GM23338 (cell line): ENCODE measurements at regions not wholly inside any gene's neighbourhood (a gene's known extent, or its start where the extent isn't known, plus 50 kb on each side); places are given as distances from the start of the nearest gene placed in this dataset.

Experiments
- ATAC-seq: fragments of 200-7000 bp; cut with Tn5 transposase; 3 replicates; pipeline ENCODE4 v1.9.1; 2020
- DNase-seq: peaks from one replicate; pipeline ENCODE4 v3.0.0-alpha.2; 2015; ENCODE audit warnings: low spot score
- H2AFZ ChIP-seq: fragments of 200-600 bp; sonication (generic); 2 replicates; pipeline ENCODE4 v1.8.0; 2016; ENCODE audit warnings: antibody characterized with exemption, mild to moderate bottlenecking, moderate library complexity
- H3F3A ChIP-seq: fragments of 200-600 bp; sonication (generic); replicated peaks from 2 replicates; pipeline ENCODE4 v1.8.0; 2017; ENCODE audit warnings: antibody characterized with exemption, mixed run types, low read depth
- H3K27ac ChIP-seq: fragments of 200-600 bp; sonication (generic); 2 replicates; pipeline ENCODE4 v1.6.1; 2016; ENCODE audit warnings: low read depth
- H3K27me3 ChIP-seq: fragments of 200-600 bp; sonication (generic); 2 replicates; pipeline ENCODE4 v1.8.0; 2016; ENCODE audit warnings: mild to moderate bottlenecking, mixed run types, moderate library complexity; ENCODE audit not compliant: insufficient read depth
- H3K36me3 ChIP-seq: fragments of 200-600 bp; sonication (generic); 2 replicates; pipeline ENCODE4 v1.8.0; 2016; ENCODE audit warnings: mild to moderate bottlenecking; ENCODE audit not compliant: insufficient read depth
- H3K4me1 ChIP-seq: fragments of 200-600 bp; sonication (generic); 2 replicates; pipeline ENCODE4 v1.8.0; 2016; ENCODE audit warnings: mild to moderate bottlenecking, moderate library complexity; ENCODE audit not compliant: insufficient read depth
- H3K4me2 ChIP-seq: fragments of 200-600 bp; sonication (generic); 2 replicates; pipeline ENCODE4 v1.7.1; 2017; ENCODE audit warnings: mixed run types
- H3K4me3 ChIP-seq: fragments of 200-600 bp; sonication (generic); 2 replicates; pipeline ENCODE4 v1.6.1; 2016; ENCODE audit warnings: mixed run types
- H3K79me2 ChIP-seq: fragments of 200-600 bp; sonication (generic); replicated peaks from 2 replicates; pipeline ENCODE4 v1.8.0; 2017; ENCODE audit warnings: mild to moderate bottlenecking; ENCODE audit not compliant: insufficient read depth
- H3K9me2 ChIP-seq: fragments of 200-600 bp; sonication (generic); 2 replicates; pipeline ENCODE4 v1.8.0; 2017; ENCODE audit not compliant: insufficient read depth
- H4K20me1 ChIP-seq: fragments of 200-600 bp; sonication (generic); replicated peaks from 2 replicates; pipeline ENCODE4 v1.8.0; 2017; ENCODE audit warnings: mild to moderate bottlenecking; ENCODE audit not compliant: insufficient read depth
- H3K27ac Mint-ChIP-seq: 2 replicates; pipeline ENCODE4 v1.8.0; 2020; ENCODE audit warnings: inconsistent platforms, mild to moderate bottlenecking, moderate library complexity, mixed read lengths
- H3K27me3 Mint-ChIP-seq: 3 replicates; pipeline ENCODE4 v1.8.0; 2022; ENCODE audit warnings: low read depth, mild to moderate bottlenecking, moderate library complexity, mixed read lengths, inconsistent platforms; ENCODE audit not compliant: insufficient read depth, poor library complexity
- H3K36me3 Mint-ChIP-seq: 3 replicates; pipeline ENCODE4 v1.8.0; 2021; ENCODE audit warnings: low read depth, mild to moderate bottlenecking, inconsistent platforms, moderate library complexity, mixed read lengths
- H3K4me1 Mint-ChIP-seq: 3 replicates; pipeline ENCODE4 v1.8.0; 2020; ENCODE audit warnings: mild to moderate bottlenecking, inconsistent platforms, mixed read lengths
- H3K4me3 Mint-ChIP-seq: 3 replicates; pipeline ENCODE4 v1.8.0; 2021; ENCODE audit warnings: moderate library complexity, mild to moderate bottlenecking, inconsistent platforms, mixed read lengths
- H3K9me3 Mint-ChIP-seq: 3 replicates; pipeline ENCODE4 v1.8.0; 2020; ENCODE audit warnings: moderate library complexity, mild to moderate bottlenecking, inconsistent platforms, mixed read lengths
- EZH2 ChIP-seq: fragments of 200-600 bp; sonication (generic); IDR thresholded peaks from one replicate; pipeline ENCODE4 v1.8.0; 2017; ENCODE audit warnings: antibody characterized with exemption, mild to moderate bottlenecking, low read depth; ENCODE audit not compliant: unreplicated experiment
- EZH2phosphoT487 ChIP-seq: fragments of 200-600 bp; sonication (generic); IDR thresholded peaks from one replicate; pipeline ENCODE4 v1.8.1; 2018; ENCODE audit warnings: antibody characterized with exemption; ENCODE audit not compliant: unreplicated experiment
- POLR2AphosphoS5 ChIP-seq: IDR thresholded peaks from 2 replicates; pipeline ENCODE4 v1.6.1; 2016; ENCODE audit warnings: antibody characterized with exemption, low read depth
- STAT1 ChIP-seq: IDR thresholded peaks from one replicate; pipeline ENCODE4 v1.6.1; 2016; ENCODE audit warnings: antibody characterized with exemption; ENCODE audit not compliant: unreplicated experiment
- ZNF462 ChIP-seq: fragments of 250-450 bp; sonication (Bioruptor Pico); IDR thresholded peaks from 2 replicates; pipeline ENCODE4 v1.5.0; 2020; ENCODE audit warnings: mild to moderate bottlenecking, moderate library complexity
- TF ChIP-seq, protein P1 (sequence below): IDR thresholded peaks from 2 replicates; pipeline ENCODE4 v1.6.1; 2016; ENCODE audit warnings: antibody characterized with exemption
- TF ChIP-seq, protein P2 (sequence below), 2 experiments: fragments of 200-600 bp in 1 of 2; sonication (generic) in 1 of 2; conservative IDR thresholded peaks; 2 replicates each; pipeline versions ENCODE4 v1.5.1 to v1.6.1; 2016 to 2017; ENCODE audit warnings: antibody characterized with exemption in 2 of 2, low read depth in 2 of 2, mild to moderate bottlenecking in 2 of 2, moderate library complexity in 1 of 2

GRCh38 chr16:86020971-86021370 is 122.0 kb downstream of the IRF8 start (continued):
- TF ChIP-seq ZNF462, result no peak
- no peak for TF ChIP-seq EZH2
- TF ChIP-seq, protein P1, sequence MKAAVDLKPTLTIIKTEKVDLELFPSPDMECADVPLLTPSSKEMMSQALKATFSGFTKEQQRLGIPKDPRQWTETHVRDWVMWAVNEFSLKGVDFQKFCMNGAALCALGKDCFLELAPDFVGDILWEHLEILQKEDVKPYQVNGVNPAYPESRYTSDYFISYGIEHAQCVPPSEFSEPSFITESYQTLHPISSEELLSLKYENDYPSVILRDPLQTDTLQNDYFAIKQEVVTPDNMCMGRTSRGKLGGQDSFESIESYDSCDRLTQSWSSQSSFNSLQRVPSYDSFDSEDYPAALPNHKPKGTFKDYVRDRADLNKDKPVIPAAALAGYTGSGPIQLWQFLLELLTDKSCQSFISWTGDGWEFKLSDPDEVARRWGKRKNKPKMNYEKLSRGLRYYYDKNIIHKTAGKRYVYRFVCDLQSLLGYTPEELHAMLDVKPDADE, result no peak
- no peak for TF ChIP-seq POLR2AphosphoS5
- TF ChIP-seq EZH2phosphoT487, result no peak
- TF ChIP-seq, protein P2, sequence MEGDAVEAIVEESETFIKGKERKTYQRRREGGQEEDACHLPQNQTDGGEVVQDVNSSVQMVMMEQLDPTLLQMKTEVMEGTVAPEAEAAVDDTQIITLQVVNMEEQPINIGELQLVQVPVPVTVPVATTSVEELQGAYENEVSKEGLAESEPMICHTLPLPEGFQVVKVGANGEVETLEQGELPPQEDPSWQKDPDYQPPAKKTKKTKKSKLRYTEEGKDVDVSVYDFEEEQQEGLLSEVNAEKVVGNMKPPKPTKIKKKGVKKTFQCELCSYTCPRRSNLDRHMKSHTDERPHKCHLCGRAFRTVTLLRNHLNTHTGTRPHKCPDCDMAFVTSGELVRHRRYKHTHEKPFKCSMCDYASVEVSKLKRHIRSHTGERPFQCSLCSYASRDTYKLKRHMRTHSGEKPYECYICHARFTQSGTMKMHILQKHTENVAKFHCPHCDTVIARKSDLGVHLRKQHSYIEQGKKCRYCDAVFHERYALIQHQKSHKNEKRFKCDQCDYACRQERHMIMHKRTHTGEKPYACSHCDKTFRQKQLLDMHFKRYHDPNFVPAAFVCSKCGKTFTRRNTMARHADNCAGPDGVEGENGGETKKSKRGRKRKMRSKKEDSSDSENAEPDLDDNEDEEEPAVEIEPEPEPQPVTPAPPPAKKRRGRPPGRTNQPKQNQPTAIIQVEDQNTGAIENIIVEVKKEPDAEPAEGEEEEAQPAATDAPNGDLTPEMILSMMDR (conservative IDR thresholded peaks at IDR 0.05; ENCODE audit: low read depth in 2 of 2), result no peak

DNA sequence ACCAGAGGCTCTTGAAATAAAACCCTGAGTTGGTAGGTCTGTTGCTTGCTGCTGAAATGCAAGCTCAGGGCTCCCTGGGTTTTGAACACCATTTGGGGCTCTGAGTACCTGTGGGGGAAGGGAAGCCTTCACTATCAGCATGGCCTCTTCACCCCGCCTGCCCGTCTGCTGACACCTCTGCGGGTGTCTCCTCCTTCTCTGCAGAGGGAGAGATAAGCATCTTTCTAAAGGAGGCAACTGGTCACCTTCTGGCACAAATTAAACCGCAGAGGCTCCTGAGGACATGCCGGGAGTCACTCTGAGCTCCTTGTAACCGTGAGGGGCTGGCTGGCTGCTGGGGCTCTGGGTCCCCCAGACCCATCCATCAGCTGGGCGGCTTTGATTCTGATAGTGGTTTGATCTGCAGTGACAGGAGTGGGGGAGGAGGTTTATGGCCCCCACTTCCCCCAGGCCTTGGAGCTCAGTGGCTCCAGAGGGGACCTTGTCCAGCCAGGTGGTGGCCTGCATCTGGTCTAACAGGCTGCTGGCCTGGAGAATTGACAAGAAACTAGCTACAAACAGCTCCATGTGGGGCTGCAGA is 123.5 kb downstream of the IRF8 start:
- Histone ChIP-seq H3K4me2 (no peak overlapping the region), H3K27me3 (no peaks in the 10 kb centered on the region), H3K4me3 (no peak overlapping the region), H4K20me1 (no peaks in the 10 kb centered on the region), H3F3A (no peaks in the 10 kb centered on the region), H2AFZ (no peak overlapping the region), H3K9me2 (no peaks in the 10 kb centered on the region), H3K4me1 (no peaks in the 10 kb centered on the region), H3K79me2 (no peaks in the 10 kb centered on the region), H3K36me3 (no peaks in the 10 kb centered on the region), H3K27ac (no peak overlapping the region)
- DNase-seq (no peak), ATAC-seq (no peak)
- Mint-ChIP-seq H3K9me3 (peaks cover 35% of the 10 kb centered on the region), H3K4me3 (no peak overlapping the region), H3K27ac (no peak overlapping the region), H3K27me3 (peaks cover 11% of the 10 kb centered on the region), H3K4me1 (no peaks in the 10 kb centered on the region), H3K36me3 (peaks cover 4% of the 10 kb centered on the region; the same call in 1 of the 3 replicates)
- TF ChIP-seq ZNF462 (no peak), STAT1 (no peak)
